Occipital lobe (tissue), 2 donors: ENCODE measurements at regions not wholly inside any gene's neighbourhood (a gene's known extent, or its start where the extent isn't known, plus 50 kb on each side); places are given as distances from the start of the nearest gene placed in this dataset. TPM values are rescaled to one million over a fixed set of nuclear protein-coding genes. Genes with fewer than 3 reads are reported as not detected.
"Not testable (repeated sequence)": the region's sequence is repeated elsewhere in the genome, so short reads cannot be mapped to it uniquely, and the experiment has no call there.

Experiments used
- DNase-seq: peaks from one replicate; lab custom pipeline; 2025; lab: John Stamatoyannopoulos, UW
- small RNA-seq: library from RNA; depleted of rRNA; stranded (forward); fragments of <200 nt; gene quantifications from one replicate; pipeline ENCODE3, GENCODE V24; 2014

DNA sequence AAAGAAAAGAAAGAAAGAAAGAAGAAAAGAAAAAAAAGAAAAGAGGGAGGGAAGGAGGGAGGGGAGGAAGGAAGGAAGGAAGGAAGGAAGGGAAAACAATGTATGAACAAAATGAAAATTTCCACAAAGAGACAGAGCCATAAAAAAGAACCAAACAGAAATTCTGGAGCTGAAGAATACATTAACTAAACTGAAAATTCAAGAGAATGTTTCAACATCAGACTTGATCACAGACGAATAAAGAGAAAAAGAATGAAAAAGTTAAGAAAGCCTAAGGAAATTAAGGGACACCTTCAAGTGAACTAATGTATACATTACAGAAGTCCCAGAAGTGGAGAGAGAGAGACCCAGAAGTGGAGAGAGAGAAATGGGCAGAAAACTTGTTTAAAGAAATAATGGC, 60.9 kb upstream of the RAB6C start:
- DNase-seq, result no peak

DNA sequence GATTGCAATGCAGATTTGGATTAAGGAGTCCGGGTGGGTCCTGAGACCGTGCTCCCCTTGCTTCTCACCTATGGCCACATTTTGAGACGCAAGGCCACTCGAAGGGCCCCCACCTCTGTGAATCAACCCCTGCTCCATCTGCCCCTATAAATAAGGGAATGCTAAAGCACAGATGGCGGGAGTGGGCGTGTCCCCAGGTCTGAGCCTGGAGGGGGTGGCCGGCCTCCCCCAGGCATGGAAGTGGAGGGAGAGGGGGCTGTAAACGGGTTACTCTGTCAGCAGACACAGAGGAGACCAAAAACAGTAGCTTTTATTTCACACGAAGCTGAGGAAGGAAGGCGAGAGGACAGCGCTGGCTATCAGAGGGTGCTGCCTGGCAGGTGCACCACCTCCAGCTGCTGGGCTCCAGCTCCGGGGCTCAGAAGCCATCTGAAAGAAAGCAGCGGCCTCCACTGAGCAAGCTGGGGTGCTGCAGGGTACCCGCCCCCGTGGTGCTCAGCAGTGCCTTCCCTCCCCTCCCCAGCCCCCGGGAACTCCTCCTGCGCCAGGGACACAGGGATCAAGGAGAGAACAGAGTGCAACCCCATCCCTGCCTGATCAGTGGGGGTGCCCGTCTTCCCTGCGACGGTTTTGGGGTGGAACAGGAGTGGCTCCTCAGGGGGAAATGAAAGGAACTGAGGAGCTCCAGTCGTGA, 56.7 kb upstream of the RAB6C start:
- DNase-seq, result no peak

DNA sequence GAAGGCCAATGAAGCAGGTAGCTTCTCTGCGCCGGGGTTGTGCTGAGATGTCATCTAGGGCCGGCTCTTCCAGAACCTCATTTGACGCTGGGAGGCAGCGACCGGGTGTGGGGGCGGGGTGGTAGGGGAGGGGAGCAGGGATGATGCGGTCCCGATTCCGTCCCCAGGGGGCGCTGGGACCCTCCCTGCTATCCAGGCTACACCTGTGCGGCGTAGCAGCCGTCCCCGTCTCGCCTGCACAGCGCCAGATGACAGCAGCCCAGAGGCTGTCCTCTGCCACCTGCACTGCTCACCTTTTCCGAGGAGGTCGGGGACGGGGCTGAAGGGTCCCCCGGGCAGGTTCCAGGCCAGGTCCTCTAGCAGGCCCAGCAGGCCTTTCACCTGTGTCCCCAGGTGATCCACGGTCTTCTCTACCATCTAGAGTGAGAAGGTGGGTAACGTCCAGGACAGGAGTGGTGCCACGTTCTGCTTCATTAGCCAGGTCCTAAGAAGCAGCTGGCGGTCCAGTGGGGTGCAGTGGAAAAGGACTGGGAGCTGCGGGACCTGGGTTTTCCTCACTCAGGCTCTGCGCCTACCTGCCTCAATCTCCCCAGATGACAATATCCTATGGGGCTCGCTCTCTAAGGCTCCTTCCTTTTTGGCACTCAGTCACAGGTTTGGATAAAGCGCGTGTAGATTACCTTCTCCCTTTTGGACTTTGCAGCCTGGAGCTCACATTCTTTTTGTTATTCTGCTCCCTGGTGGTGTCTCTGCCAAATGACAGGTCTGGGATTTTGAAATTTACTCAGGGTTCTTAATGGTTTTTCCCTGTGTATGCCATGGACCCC, 56.0 kb upstream of the RAB6C start:
- no peak for DNase-seq

DNA sequence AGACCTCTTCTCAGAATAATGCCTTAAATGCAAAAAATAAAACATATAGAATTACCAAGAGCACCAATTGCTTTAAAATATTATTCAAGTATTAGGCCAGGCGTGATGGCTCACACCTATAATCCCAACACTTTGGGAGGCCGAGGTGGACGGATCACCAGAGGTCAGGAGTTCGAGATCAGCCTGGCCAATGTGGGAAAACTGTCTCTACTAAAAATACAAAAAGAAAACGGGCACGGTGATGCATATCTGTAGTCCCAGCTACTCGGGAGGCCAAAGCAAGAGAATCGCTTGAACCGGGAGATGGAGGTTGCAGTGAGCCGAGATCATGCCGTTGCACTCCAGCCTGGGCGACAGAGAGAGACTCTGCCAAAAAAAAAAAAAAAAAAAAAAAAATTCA, 55.4 kb upstream of the RAB6C start:
- DNase-seq, result not testable (repeated sequence)

DNA sequence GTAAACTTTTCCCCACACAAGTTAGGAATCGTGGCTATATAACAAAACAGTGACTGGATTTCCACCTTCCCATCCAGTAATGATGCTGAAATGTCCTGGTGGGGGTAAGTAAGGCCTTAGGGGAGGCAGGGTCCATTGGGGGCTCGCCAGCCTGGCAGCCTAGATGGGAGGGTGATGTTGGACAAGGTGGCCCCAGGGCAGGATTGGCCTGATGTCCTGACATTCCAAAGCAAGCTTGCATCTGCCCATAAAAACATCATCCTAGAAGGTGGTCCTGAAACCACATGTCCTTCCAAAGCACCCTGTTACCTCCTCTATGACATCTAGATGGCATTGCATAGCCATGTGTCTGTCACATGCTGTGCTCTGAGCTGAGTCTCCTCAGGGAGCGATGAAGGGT, 54.1 kb upstream of the RAB6C start:
- no peak for DNase-seq

DNA sequence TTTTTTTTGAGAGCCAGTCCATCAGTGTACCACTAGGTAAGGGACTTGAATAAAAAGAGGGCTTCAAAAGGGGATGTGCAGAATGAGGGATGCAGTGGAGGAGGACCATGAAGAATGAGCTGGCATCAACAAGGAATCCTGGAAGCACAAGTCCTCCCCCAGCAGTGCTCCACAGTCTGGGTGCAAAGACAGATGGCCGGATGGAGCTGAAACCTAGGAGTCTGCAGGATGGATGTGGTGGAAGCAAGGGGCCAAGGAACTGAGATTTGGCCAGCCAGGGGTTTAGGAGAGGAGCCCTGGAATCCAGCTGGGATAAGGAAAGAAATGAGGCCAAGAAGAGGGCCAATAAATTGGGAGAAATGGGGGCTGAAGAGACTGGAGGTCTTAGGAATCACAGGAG, 51.8 kb upstream of the RAB6C start:
- DNase-seq, result no peak

DNA sequence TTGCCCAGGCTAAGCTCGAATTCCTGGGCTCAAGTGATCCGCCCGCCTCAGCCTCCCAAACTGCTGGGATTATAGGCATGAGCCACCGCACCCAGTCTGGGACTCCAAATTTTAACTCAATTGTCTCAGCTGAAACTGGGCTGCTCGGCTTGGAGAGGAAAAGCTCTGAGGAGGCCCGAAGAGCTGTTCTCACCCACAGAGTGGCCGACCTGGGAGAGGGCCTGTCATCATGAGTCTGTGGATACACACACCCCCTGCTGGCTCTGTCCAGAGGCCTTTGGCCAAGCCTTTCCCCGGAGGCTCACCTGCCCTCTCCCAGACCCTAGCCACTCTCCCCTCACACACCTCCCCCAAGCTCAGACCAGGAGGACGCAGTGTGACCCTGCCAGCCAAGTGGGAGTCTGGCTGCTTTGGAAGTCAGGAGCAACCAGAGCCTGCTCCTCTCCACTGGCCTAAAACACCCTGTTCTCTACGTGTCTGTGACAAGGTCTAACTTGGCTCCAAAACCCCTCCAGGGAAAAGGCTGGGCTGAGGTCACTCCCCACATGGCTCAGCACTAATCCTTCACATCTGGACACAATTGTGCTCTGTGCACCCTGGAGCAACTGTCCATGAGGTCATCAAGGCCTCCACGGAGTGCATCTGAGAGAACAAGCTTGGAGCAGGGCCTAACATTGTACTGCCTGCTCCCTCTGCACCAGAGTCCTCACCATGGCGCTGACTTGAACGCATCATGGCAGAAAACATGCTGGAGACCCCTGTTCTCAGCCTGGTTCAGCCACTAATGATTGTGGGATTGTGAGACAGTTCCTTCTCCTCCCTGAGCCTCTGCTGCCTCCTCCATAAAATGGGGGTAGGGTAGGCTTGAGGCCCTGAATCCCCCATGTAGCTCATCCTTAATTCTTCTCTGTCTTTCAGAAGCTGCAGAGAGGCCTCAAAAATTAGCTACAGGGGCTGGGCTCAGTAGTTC, 49.9 kb upstream of the RAB6C start:
- DNase-seq, result peak; percentile 49

Small RNA genes in the stretch of these regions (small RNA-seq; reads per million reads assigned to genes)
- not detected for gene RNA5SP103
